SKM-1 treated with dmso at 0.1 percent for 144 hours (cell line): ENCODE measurements at regions not wholly inside any gene's neighbourhood (a gene's known extent, or its start where the extent isn't known, plus 50 kb on each side); places are given as distances from the start of the nearest gene placed in this dataset.

Source experiments
- DNase-seq: peaks from one replicate; lab custom pipeline; 2025; ENCODE audit not compliant: unreplicated experiment; lab: John Stamatoyannopoulos, UW

GRCh38 chr4:37165844-37166243, 78.7 kb upstream of the NWD2 start:
- no peak for DNase-seq

GRCh38 chr4:37169956-37170355, 74.6 kb upstream of the NWD2 start:
- DNase-seq: no peak

GRCh38 chr4:37188100-37188499, 56.4 kb upstream of the NWD2 start:
- no peak for DNase-seq
